IMR-90 (cell line): ENCODE measurements at regions not wholly inside any gene's neighbourhood (a gene's known extent, or its start where the extent isn't known, plus 50 kb on each side); places are given as distances from the start of the nearest gene placed in this dataset.

Source experiments
- ATAC-seq: fragments of 200-7000 bp; cut with Tn5 transposase; 2 replicates; pipeline ENCODE4 v1.9.1; 2020; ENCODE audit warnings: low read depth, mild to moderate bottlenecking, moderate library complexity
- BruUV-seq: library from RNA; stranded (reverse); fragments of 400-500 nt; replicated peaks from 2 replicates; lab custom pipeline; 2021; lab: Mats Ljungman, UMichigan
- CTCF ChIA-PET: fragments of 300-600 bp; formaldehyde crosslinking; extraction: SDS; loops from one replicate; lab custom pipeline; 2021; ENCODE audit warnings: antibody characterized with exemption; lab: Yijun Ruan, JAX
- POLR2A ChIA-PET: fragments of 300-600 bp; sonication (Branson Sonifier 250); formaldehyde crosslinking; loops from one replicate; lab custom pipeline; 2022; ENCODE audit warnings: antibody characterized with exemption; ENCODE audit not compliant: unreplicated experiment; lab: Charles Lee
- DNase-seq: peaks from one replicate; pipeline ENCODE4 v3.0.0; 2013
- H2AFZ ChIP-seq: replicated peaks from 2 replicates; pipeline ENCODE3; 2013; ENCODE audit warnings: low read length, mild to moderate bottlenecking; ENCODE audit not compliant: poor library complexity
- H2AK5ac ChIP-seq: 2 replicates; pipeline ENCODE4 v1.6.1; 2013; ENCODE audit warnings: low read depth, low read length, inconsistent platforms
- H2AK9ac ChIP-seq: replicated peaks from 2 replicates; pipeline ENCODE3; 2013; ENCODE audit warnings: mild to moderate bottlenecking, low read depth, low read length, moderate library complexity; ENCODE audit not compliant: poor library complexity
- H2BK120ac ChIP-seq: 2 replicates; pipeline ENCODE4 v1.6.1; 2013; ENCODE audit warnings: low read depth, low read length, inconsistent platforms
- H2BK15ac ChIP-seq: 3 replicates; pipeline ENCODE4 v1.6.1; 2013; ENCODE audit warnings: low read depth, low read length, inconsistent platforms
- H2BK20ac ChIP-seq: 2 replicates; pipeline ENCODE4 v1.6.1; 2013; ENCODE audit warnings: low read depth, mild to moderate bottlenecking, inconsistent platforms, low read length, moderate library complexity
- H2BK5ac ChIP-seq: 2 replicates; pipeline ENCODE4 v1.6.1; 2013; ENCODE audit warnings: mild to moderate bottlenecking, low read depth, low read length, inconsistent platforms; ENCODE audit not compliant: poor library complexity, severe bottlenecking
- H3K14ac ChIP-seq: replicated peaks from 2 replicates; pipeline ENCODE4 v1.6.1; 2013; ENCODE audit warnings: low read depth, low read length, inconsistent platforms
- H3K18ac ChIP-seq: 2 replicates; pipeline ENCODE4 v1.6.1; 2013; ENCODE audit warnings: low read depth, low read length, control low read depth
- H3K23ac ChIP-seq: 2 replicates; pipeline ENCODE4 v1.6.1; 2013; ENCODE audit warnings: low read depth, low read length, inconsistent platforms
- H3K27ac ChIP-seq: 2 replicates; pipeline ENCODE4 v1.5.1; 2013; ENCODE audit warnings: mild to moderate bottlenecking, control low read depth, low read length; ENCODE audit not compliant: insufficient read depth
- H3K27me3 ChIP-seq: 2 replicates; pipeline ENCODE4 v1.6.1; 2013; ENCODE audit warnings: low read length; ENCODE audit not compliant: control insufficient read depth, insufficient read depth
- H3K36me3 ChIP-seq: 2 replicates; pipeline ENCODE4 v1.6.1; 2013; ENCODE audit warnings: low read length, mixed read lengths; ENCODE audit not compliant: control insufficient read depth, insufficient read depth
- H3K4ac ChIP-seq: 2 replicates; pipeline ENCODE4 v1.6.1; 2013; ENCODE audit warnings: low read depth, low read length, inconsistent platforms
- H3K4me1 ChIP-seq: 2 replicates; pipeline ENCODE4 v1.6.1; 2013; ENCODE audit warnings: low read length, mixed read lengths; ENCODE audit not compliant: control insufficient read depth, insufficient read depth
- H3K4me2 ChIP-seq: 2 replicates; pipeline ENCODE4 v1.6.1; 2013; ENCODE audit warnings: low read depth, mild to moderate bottlenecking, control low read depth, low read length, moderate library complexity
- H3K4me3 ChIP-seq: 2 replicates; pipeline ENCODE4 v1.5.1; 2013; ENCODE audit warnings: low read depth, mild to moderate bottlenecking, control low read depth, low read length, moderate library complexity; ENCODE audit not compliant: insufficient read depth
- H3K56ac ChIP-seq: 2 replicates; pipeline ENCODE4 v1.6.1; 2013; ENCODE audit warnings: low read length, inconsistent platforms; ENCODE audit not compliant: insufficient read depth; ENCODE audit errors: extremely low read depth
- H3K79me1 ChIP-seq, 2 experiments: 2 replicates each; pipeline ENCODE4 v1.6.1; 2013; ENCODE audit warnings: low read length in 2 of 2, inconsistent platforms in 1 of 2, low read depth in 1 of 2
- H3K9ac ChIP-seq: 2 replicates; pipeline ENCODE4 v1.6.1; 2013; ENCODE audit warnings: low read depth, low read length, control low read depth
- H3K9me1 ChIP-seq: 2 replicates; pipeline ENCODE4 v1.6.1; 2013; ENCODE audit warnings: low read length, inconsistent platforms; ENCODE audit not compliant: insufficient read depth
- H3K9me3 ChIP-seq: 2 replicates; pipeline ENCODE4 v1.6.1; 2013; ENCODE audit warnings: low read length; ENCODE audit not compliant: control insufficient read depth, insufficient read depth
- H4K20me1 ChIP-seq: 2 replicates; pipeline ENCODE4 v1.6.1; 2013; ENCODE audit warnings: low read length, inconsistent platforms; ENCODE audit not compliant: insufficient read depth
- H4K5ac ChIP-seq: 2 replicates; pipeline ENCODE4 v1.6.1; 2013; ENCODE audit warnings: mild to moderate bottlenecking, low read depth, low read length, control low read depth
- H4K8ac ChIP-seq, 2 experiments: 2 replicates each; pipeline ENCODE4 v1.6.1; 2013; ENCODE audit warnings: low read depth in 2 of 2, low read length in 2 of 2, control low read depth in 1 of 2, inconsistent platforms in 1 of 2
- H4K91ac ChIP-seq: 2 replicates; pipeline ENCODE4 v1.6.1; 2013; ENCODE audit warnings: low read depth, low read length, inconsistent platforms; ENCODE audit not compliant: insufficient read depth
- MAFK ChIP-seq: IDR thresholded peaks from 2 replicates; pipeline ENCODE4 v1.6.1; 2012; ENCODE audit warnings: low read depth, low read length, improper control_type of control experiment
- MAZ ChIP-seq: IDR thresholded peaks from 2 replicates; pipeline ENCODE4 v1.6.1; 2012; ENCODE audit warnings: low read depth, mild to moderate bottlenecking, low read length, improper control_type of control experiment, moderate library complexity, borderline replicate concordance
- MXI1 ChIP-seq: IDR thresholded peaks from 2 replicates; pipeline ENCODE4 v1.6.1; 2012; ENCODE audit warnings: low read depth, mild to moderate bottlenecking, low read length, moderate library complexity, borderline replicate concordance
- NFE2L2 ChIP-seq: fragments of 150-350 bp; IDR thresholded peaks from 2 replicates; pipeline ENCODE4 v1.6.1; 2016; ENCODE audit warnings: low read depth, mild to moderate bottlenecking, low read length
- POLR2A ChIP-seq: IDR thresholded peaks from 2 replicates; pipeline ENCODE4 v1.6.1; 2012; ENCODE audit warnings: mild to moderate bottlenecking, low read depth, low read length
- RAD21 ChIP-seq: IDR thresholded peaks from 2 replicates; pipeline ENCODE4 v1.6.1; 2012; ENCODE audit warnings: low read length, improper control_type of control experiment
- RCOR1 ChIP-seq: IDR thresholded peaks from 2 replicates; pipeline ENCODE4 v1.6.1; 2012; ENCODE audit warnings: mild to moderate bottlenecking, low read length, improper control_type of control experiment; ENCODE audit not compliant: insufficient replicate concordance
- SMC3 ChIP-seq: fragments of 150-350 bp; IDR thresholded peaks from 2 replicates; pipeline ENCODE4 v1.6.1; 2016; ENCODE audit warnings: low read depth, mild to moderate bottlenecking, antibody characterized with exemption, low read length, moderate library complexity
- USF2 ChIP-seq: fragments of 150-350 bp; IDR thresholded peaks from 2 replicates; pipeline ENCODE4 v1.6.1; 2017; ENCODE audit warnings: mild to moderate bottlenecking, antibody characterized with exemption, low read length, low read depth
- WGBS, 2 experiments: methylation state at CpG; one replicate each; pipeline versions ENCODE4 v1.1.5 to v1.1.7; 2013; ENCODE audit warnings: missing lambda C conversion rate in 2 of 2; ENCODE audit not compliant: insufficient read length in 1 of 2; ENCODE audit errors: extremely low coverage in 2 of 2; 5-methylcytosine and 5-hydroxymethylcytosine counted together
- dilution Hi-C: fragments of 300-500 bp; cut with HindIII; formaldehyde crosslinking; loops from one replicate; pipeline ENCODE4 v1.14.3; 2018; ENCODE audit warnings: low sequenced_read_pairs; ENCODE audit not compliant: unreplicated experiment
- in situ Hi-C: fragments of 300-500 bp; cut with MboI; formaldehyde crosslinking; loops from 3 replicates; pipeline ENCODE4 v1.14.3; 2019; ENCODE audit warnings: low sequenced_read_pairs, inconsistent platforms, mixed read lengths
- intact Hi-C: fragments of 100-400 bp; cut with micrococcal nuclease; formaldehyde crosslinking; loops from 2 replicates; pipeline ENCODE4 v1.10.0; 2022
- TF ChIP-seq, protein P1 (sequence below): conservative IDR thresholded peaks from 2 replicates; pipeline ENCODE4 v1.5.1; 2012; ENCODE audit warnings: mild to moderate bottlenecking, low read depth, low read length, improper control_type of control experiment
- TF ChIP-seq, protein P2 (sequence below): fragments of 150-350 bp; IDR thresholded peaks from 2 replicates; pipeline ENCODE4 v1.6.1; 2016; ENCODE audit warnings: low read depth, mild to moderate bottlenecking, low read length, moderate library complexity, borderline replicate concordance

GRCh38 chr12:68460236-68460635 is 128.1 kb upstream of the MDM1 start:
- no peaks in the 10 kb centered on the region for H3K36me3 ChIP-seq
- dilution Hi-C loops (no loop called here), intact Hi-C loops (no loop called here), in situ Hi-C loops (no loop called here)
- no peak overlapping the region for H3K56ac ChIP-seq
- no peak overlapping the region for H2AK9ac ChIP-seq
- no peak overlapping the region for H2BK20ac ChIP-seq
- H3K9ac ChIP-seq, result no peak overlapping the region
- no peaks in the 10 kb centered on the region for H4K20me1 ChIP-seq
- H3K9me1 ChIP-seq, result peaks cover 4% of the 10 kb centered on the region; the same call in 1 of the 2 replicates
- H3K18ac ChIP-seq, result no peak overlapping the region
- H3K14ac ChIP-seq, result no peak overlapping the region
- H3K4ac ChIP-seq, result no peak overlapping the region
- H2BK120ac ChIP-seq, result no peak overlapping the region
- no peak overlapping the region for H2AFZ ChIP-seq
- DNase-seq (no peak), ATAC-seq (no peak)
- H3K4me3 ChIP-seq, result no peak overlapping the region
- WGBS, 2 experiments, result no CpG with 5 or more reads among the region's 1 CpG
- peaks cover 5% of the 10 kb centered on the region; the same call in 1 of the 2 replicates for H3K4me1 ChIP-seq
- H2BK5ac ChIP-seq, result no peak overlapping the region
- H3K9me3 ChIP-seq, result no peaks in the 10 kb centered on the region
- H2BK15ac ChIP-seq, result no peak overlapping the region
- no peak overlapping the region for H3K27ac ChIP-seq
- H4K91ac ChIP-seq, result no peak overlapping the region
- H3K23ac ChIP-seq, result no peak overlapping the region
- H4K8ac ChIP-seq, result no peak overlapping the region
- no peak overlapping the region for H4K5ac ChIP-seq
- CTCF ChIA-PET, result no interaction called here
- no peaks in the 10 kb centered on the region for H3K79me1 ChIP-seq
- no peak overlapping the region for H2AK5ac ChIP-seq
- BruUV-seq, result no TSS peak
- H3K27me3 ChIP-seq, result no peaks in the 10 kb centered on the region
- POLR2A ChIA-PET, result no interaction called here
- no peak for TF ChIP-seq USF2
- TF ChIP-seq, protein P1, sequence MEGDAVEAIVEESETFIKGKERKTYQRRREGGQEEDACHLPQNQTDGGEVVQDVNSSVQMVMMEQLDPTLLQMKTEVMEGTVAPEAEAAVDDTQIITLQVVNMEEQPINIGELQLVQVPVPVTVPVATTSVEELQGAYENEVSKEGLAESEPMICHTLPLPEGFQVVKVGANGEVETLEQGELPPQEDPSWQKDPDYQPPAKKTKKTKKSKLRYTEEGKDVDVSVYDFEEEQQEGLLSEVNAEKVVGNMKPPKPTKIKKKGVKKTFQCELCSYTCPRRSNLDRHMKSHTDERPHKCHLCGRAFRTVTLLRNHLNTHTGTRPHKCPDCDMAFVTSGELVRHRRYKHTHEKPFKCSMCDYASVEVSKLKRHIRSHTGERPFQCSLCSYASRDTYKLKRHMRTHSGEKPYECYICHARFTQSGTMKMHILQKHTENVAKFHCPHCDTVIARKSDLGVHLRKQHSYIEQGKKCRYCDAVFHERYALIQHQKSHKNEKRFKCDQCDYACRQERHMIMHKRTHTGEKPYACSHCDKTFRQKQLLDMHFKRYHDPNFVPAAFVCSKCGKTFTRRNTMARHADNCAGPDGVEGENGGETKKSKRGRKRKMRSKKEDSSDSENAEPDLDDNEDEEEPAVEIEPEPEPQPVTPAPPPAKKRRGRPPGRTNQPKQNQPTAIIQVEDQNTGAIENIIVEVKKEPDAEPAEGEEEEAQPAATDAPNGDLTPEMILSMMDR, result no peak
- TF ChIP-seq, protein P2, sequence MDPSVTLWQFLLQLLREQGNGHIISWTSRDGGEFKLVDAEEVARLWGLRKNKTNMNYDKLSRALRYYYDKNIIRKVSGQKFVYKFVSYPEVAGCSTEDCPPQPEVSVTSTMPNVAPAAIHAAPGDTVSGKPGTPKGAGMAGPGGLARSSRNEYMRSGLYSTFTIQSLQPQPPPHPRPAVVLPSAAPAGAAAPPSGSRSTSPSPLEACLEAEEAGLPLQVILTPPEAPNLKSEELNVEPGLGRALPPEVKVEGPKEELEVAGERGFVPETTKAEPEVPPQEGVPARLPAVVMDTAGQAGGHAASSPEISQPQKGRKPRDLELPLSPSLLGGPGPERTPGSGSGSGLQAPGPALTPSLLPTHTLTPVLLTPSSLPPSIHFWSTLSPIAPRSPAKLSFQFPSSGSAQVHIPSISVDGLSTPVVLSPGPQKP, result no peak
- no peak for TF ChIP-seq POLR2A
- no peak for TF ChIP-seq RAD21
- no peak for TF ChIP-seq SMC3
- no peak for TF ChIP-seq RCOR1
- no peak for TF ChIP-seq MAFK
- no peak for TF ChIP-seq NFE2L2
- no peak for TF ChIP-seq MAZ
- no peak for TF ChIP-seq MXI1
- no peak overlapping the region for H3K4me2 ChIP-seq
